Stimulated activated CD4-positive, alpha-beta T cell treated with anti-CD3 and anti-CD28 coated beads, TNF-alpha, amount 100 ng/mL, for 48 hours (primary cell): ENCODE measurements at regions not wholly inside any gene's neighbourhood (a gene's known extent, or its start where the extent isn't known, plus 50 kb on each side); places are given as distances from the start of the nearest gene placed in this dataset.

ENCODE experiments used
- DNase-seq, 3 donors: peaks; one replicate each; pipeline ENCODE4 v3.0.0-alpha.2; 2020; ENCODE audit warnings: low read depth in 3 of 3

GRCh38 chr22:46066691-46067090, 83.6 kb upstream of the PPARA start:
- no peak for DNase-seq

GRCh38 chr22:46067159-46068111, 82.9 kb upstream of the PPARA start:
- DNase-seq, result no peak

- no peak for DNase-seq
Measured at GRCh38 chr22:46068181-46068592, 82.1 kb upstream of the PPARA start.

DNA sequence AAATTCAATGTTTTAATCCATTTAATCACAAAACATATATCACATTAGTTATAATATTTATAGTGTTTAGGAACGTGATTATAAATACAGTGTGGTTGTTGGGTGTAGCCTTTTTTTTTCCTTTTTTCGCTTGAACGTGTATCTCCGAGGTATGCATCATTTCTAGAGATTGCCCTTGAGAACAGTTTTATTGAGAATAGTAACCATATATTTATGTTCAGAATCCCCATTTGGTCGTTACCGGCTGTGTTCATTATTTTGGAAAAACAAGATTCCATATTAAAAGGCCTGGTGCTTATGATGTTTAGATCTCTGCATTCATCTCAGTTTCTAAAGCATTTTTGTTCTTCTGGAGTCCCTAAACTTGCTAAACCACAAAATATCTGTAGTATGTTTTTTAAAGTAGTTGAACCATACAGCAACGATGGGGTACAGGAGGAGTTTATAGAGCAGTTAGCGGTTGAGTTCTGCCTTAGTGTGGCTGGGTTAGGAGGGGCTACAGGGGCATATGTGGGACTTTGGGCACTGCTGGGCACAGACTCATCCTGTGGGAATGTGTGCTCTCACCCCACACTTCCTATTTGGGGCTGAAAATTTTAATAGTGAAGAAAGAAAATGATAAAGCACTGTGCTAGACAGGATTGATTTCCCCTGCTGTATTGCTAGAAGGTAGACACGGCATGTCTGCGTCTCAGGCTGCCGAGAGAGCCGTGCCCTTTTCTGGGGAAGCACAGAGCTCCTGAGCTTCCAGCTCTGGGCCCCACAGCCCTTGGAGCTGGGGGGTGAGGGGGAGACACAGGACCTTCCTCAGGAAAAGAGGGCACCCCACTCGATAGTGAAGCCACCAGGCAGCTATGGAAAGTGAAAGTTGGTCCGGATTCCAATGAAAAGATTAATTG, 81.5 kb upstream of the PPARA start:
- DNase-seq, result no peak

DNA sequence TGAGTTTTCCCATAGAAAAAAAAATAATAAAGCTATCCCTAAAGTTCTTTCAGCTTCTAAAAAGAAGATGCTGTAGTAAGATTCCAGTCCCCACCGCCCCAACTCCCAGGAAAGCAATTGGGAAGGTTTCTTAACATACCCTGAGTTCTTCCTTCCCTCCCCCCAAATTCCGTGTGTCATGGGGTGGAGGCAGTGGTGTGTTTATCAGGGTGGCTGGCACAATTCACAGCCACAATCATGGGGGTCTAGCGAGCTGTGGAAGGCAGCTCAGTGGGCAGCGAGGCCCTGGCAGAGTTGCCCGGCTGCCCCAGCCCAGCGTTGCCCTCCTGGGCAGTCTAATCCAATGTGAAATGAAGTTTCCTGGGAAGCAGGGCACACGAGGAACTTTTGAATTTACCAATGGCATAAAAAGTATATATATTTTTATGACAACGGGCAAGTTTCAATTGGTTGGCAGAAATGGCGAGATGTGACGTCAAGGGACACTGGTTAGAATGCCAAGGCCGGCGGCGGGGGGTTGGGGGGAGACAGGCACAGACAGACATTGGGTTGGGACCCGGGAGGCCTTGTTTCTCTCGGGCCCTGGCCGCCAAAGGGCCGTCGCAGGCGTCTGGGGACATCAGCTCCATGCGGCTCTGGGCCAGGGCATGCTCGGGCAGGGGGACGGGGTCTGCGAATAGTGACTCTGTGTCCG, 80.7 kb upstream of the PPARA start:
- peak in 1 of 3 donors; percentile 29 for DNase-seq

- peak in 1 of 3 donors; percentile 31 for DNase-seq
Measured at GRCh38 chr22:46070215-46070802, 80.0 kb upstream of the PPARA start.

DNA sequence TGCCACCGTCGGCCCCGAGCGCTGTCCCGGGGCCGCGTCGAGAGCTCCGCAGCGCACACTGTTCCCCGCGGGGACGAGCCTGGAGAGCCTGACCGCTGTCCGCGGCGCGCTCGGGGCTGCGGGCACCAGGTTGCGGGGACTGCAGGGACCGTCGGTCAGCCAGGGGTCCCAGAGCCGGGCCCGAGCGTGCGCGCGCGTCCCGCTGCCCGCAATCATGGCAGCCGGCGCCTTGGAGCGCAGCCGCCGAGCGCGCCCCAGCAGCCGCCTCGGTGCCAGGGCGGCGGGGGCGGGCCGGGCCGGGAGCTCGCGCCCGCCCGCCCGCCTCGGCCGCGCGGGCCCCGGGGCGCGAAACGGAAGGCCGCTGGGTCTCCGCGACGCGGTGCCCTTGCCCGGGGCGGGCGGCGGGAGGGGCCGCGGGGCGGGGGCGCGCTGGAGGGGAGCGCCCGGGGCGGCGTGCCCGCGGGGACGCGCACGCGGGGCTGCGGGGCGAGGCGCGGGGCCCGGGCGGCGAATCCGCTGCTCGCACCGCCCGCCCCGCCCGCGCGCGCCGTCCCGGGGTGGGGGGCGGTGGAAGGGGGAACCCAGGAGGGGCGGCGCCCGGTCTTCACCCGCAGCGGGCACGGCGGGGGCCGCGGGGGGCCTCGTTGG, 79.4 kb upstream of the PPARA start:
- peak in 1 of 3 donors; percentile 36 for DNase-seq

- DNase-seq, result peak in 2 of 3 donors; percentile 39 to 50
Measured at GRCh38 chr22:46071451-46072109, 78.7 kb upstream of the PPARA start.

- DNase-seq, result peak in 2 of 3 donors; percentile 34 to 39
Measured at GRCh38 chr22:46072110-46072881, 78.0 kb upstream of the PPARA start.

DNA sequence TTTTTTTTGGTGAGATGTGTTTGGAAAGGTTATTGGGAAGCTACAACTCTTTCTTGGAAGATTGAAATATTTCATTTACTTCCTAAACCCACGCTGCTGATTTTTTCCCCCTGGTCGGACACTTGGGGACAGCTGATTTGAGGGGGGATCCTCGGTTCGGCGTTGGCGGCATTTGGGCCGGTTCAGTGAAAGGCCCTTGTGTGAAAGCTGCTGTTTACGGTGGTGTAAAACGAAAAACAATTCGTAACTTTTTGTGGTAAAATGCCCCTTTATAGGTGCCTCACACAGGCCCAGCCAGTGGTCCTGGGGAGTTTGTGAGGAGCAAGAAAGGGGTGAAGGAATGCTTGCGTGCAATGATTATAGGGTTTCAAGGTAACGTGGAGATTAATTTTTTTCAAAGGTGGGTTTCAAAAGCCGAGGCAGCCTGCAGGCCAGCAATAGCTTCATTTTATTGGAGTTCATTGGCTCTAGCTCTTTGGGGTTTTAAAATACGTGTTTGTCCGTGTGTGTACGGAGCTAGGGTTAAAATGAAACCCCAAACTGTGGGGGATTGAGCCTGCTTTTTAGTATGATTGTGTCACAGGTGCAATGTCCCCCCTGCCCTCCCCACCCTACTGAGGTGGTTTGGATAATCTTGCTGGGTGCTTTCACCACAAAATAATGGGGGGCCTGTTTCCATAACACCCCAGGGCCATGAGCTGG, 77.2 kb upstream of the PPARA start:
- no peak for DNase-seq

- DNase-seq, result no peak
Measured at GRCh38 chr22:46073683-46074504, 76.4 kb upstream of the PPARA start.

GRCh38 chr22:46074771-46075551, 75.4 kb upstream of the PPARA start:
- DNase-seq, result no peak

DNA sequence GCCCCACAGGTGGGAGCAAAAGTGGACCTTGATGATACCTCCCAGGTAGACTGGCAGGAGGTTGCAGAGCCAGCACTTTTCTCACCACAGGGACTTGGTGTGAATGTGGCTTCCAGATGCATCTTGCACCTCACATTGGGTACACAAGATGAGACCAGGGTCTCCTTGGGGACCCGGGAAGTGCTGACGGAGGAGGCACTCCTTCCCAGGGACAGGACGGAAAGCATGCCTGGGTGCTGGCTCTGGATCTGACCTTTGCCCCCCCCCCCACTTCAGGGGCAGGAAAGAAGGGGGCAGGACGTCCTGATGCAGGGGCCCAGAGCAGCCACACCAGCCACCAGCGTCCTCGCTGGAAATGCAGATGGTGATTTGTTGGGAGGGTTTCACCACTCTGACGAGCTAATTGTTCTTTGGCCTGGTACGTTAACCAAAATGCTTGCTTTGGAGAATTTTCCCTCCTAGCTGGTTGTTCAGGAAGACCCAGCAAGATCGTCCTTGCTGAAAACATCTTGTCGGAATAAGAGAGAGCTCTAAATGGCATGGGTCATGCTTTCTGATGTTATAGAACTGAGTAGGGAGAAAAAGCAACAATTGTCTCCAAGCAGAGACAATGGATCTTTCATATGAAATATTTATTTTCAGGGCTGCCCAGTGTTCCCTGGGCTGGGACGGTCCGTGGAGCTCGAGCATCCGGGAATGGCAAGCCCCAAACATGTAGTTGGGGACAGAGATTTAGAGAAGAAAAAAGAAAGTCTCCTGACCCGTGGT, 74.4 kb upstream of the PPARA start:
- no peak for DNase-seq

GRCh38 chr22:46076651-46077339, 73.5 kb upstream of the PPARA start:
- DNase-seq, result no peak

DNA sequence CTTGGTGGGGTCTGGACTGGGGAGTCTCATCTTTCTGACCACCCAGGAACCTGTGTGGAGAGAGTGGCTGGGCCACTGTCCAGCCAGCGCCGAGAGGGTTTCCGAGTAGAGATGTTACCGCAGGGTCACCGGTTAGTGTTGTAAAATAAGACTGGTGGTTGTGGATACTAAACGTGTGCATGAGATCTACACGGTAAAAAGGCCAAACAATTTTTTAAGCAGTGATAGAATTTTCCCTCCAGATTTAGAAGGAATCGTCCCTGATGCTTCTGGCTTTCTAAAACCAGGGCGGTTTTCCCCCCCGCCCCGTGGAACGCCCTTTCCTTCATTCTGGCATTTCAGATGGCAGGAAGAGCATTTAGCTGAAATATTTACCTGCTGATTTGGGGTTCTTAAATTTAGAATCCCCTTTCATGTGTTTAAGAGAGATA, 72.6 kb upstream of the PPARA start:
- DNase-seq, result no peak
